CD4-positive, alpha-beta T cell treated with Interleukin-4 for 4 hours (primary cell): ENCODE measurements at regions not wholly inside any gene's neighbourhood (a gene's known extent, or its start where the extent isn't known, plus 50 kb on each side); places are given as distances from the start of the nearest gene placed in this dataset.

Source experiments
- DNase-seq: peaks from one replicate; pipeline ENCODE4 v3.0.0-alpha.2; 2020

DNA sequence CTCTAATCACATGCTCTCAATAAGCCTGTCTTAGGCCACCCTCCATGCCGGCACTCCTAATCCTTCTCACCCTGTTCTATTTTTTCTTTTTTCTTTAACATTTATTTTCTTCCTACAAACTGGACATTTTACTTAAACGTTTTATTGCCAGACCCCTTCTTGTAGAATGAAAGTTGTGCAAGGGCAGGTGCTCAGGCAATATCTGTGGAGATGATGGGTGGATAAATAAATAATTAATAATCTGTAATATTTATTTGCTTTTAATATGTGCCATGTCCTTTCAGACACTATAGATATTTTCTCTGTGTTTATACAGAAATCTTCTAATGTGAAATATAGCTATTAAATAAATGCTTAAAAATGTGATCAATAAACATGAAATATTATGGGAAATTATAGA, 815.7 kb upstream of the MIR17HG start:
- no peak for DNase-seq

DNA sequence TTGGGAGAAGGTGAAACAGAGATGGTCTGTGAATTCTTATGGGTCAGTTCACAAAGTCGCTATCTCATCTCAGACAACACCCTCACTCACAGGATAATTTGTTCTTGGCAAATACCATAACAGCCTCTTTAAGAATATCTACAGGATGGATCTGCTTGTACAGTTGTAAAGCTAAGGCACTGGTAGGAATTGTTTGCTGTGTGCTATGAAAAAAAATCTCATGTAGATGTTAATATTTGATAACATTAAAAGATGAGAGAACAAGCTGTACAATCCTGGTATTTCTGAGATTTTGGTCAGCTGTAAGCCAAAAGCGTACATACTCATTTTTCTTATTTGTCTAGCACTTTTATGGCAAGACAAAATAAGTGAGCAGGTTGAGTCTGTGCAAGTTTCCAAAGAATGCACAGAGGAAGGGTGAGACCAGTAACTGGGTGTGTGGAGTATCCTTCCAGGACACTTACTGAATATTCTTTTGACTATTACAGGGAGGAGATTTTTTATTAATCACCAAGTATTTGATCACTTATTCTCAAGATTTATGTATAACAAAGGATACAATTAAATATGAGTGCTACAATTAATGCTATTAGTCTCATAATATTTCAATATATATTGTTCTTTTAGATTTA, 814.5 kb upstream of the MIR17HG start:
- DNase-seq = no peak

DNA sequence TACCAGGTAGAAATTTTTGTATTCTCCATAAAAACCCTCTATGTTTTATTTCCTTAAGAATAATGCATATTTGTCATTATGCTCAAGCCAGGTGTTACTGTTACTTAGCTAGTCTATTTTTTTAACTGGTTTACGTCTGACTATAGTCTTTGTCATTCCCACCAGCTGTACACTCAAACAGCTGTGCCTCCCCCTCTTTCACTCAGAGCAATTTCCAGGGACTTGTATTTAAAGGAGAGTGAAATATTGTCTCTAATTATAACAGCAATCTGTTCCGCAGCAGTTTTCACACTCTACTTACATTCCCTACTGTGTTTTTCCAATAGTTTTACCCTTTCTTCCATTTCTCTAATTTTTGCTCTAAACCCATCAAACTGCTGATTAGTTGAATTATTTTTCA, 813.6 kb upstream of the MIR17HG start:
- DNase-seq = no peak

DNA sequence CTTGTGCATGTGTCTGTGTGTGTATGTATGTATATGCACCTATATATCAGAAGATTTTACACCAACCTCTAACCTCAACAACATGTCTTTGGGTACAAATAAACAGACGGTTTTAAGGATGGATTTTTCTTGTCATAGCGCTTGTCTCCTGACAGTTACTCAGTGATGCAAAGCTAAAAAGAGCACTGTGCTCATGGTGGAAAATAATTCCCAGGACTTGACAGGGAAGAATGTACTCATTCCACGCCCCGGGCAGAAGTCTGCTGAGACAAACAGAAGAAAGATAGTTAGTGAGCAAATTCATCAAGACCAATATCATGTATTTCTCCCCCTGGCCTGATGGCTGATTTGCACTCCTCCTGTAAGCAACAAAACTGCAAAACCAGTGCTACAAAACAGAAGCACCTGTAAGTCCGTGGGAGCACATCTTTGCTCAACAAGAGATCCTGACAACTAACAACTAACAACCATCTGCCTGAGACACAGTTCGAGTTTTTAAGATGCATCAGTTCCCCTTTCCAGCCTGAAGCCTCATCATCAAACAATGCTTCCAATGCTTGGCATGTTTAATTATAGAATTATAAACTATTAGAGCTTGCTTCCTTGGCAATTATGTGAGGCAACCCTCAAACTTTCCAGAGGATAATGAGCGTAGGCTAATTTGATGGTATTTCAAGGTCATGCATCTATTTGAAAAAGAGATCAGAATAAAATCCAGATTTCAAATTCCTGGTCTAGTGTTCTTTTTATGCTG, 812.7 kb upstream of the MIR17HG start:
- DNase-seq = no peak

DNA sequence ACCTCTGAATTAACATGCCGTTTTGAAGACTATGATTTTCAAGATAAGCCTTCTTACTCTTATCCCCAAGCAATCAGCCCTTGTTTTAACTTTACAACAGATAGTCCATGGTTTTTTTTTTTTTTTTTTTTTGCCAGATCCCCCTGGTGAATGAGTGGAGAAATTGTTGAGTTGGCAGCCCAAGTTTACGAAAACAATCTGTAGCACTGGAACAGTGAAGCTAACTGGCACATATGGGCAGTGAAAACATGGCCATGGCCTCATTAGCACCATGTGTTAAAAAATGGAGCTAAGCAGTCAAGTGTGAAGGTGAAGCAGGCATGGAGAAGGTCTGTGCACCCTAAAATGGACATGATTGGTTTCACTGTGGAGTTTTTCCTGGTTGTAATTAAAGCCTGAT, 812.1 kb upstream of the MIR17HG start:
- no peak for DNase-seq

DNA sequence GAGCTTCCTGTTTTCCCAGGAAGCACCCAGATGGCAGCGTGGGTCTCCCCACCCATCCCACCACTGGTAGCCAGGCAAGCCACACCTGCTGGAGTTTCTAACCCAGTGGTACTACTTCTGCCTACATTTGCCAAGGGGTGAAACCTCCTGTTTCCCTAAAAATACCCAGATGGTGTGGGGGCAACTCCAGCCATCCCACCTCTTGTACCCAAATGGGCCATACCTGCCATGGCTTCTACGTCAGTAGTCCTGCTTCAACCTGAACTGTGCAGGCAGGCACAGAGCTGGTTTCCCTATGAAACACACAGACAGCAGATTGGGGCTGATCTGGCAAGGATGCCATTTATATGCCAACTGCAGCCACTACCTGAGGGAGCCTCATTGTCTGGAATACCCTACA, 809.4 kb upstream of the MIR17HG start:
- no peak for DNase-seq

DNA sequence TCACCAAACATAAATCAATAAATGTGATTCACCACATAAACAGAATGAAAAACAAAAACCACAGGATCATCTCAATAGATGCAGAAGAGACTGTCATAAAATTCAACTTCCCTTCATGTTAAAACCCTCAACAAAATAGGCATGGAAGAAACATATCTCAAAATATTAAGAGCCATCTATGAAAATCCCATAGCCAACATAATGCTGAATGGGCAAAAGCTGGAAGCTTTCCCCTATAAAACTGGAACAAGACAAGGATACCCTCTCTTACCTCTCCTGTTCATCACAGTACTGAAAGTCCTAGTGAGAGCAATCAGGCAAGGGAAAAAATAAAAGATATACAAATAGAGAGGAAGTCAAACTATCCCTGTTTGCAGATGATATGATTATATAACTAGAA, 806.1 kb upstream of the MIR17HG start:
- DNase-seq = no peak

DNA sequence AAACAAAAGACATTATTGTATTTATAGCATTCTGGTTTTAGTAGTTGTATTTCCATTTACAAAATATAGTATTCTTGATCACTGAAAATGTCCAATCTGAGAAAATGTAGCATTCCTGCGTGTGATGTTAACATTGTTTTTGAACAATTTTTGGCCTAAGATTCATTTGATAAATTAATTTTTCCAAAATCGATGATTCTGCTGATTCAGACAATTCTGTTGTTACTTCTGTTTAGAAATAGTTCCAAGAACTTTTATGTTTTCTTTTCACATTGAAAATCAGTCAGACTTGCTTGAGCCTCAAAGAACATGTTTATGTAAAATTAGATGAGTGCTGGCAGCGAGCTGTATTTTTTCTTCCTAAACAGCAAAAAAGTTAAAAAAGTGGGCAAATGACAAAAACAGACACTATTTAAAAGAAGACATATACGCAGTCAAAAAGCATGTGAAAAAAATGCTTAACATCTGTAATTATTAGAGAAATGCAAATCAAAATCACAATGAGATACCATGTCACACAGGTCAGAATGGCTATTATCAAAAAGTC, 804.5 kb upstream of the MIR17HG start:
- DNase-seq = no peak

DNA sequence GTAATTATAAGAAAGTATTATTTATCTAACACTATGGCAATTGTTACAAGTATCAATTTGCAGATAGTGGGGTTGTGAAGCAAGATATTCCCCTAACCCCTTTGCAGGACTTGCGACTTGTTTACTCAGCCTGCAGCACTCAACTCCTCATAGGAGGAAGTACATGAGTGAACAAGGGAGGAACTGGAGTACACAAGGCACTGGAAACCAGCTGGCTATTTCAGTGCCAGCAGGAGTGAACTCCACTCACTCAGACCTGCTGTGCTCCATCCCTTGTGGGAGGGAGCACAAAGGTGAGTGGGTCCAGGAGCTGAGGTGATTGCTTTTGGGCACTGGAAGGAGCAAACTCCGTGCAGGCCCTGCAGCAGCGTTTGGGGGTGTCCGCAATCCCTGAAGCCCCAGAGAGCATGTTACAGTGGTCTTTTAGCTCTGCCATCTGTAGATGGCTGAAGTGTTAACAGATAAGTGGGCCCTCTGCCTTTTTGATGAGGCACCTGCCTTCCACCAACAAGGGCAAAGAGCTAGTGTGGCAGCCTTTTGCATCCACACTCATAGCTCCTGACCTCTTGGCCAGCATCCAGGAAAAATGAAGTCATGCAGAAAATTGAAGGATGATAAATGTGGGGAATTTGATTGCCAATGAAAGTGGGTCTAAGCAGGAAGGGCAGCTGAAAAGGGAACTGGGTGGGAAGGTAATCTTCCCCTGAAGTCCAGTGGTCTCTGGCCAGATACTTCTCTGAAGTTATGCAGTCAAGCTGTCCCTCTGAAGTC, 802.2 kb upstream of the MIR17HG start:
- DNase-seq = no peak

DNA sequence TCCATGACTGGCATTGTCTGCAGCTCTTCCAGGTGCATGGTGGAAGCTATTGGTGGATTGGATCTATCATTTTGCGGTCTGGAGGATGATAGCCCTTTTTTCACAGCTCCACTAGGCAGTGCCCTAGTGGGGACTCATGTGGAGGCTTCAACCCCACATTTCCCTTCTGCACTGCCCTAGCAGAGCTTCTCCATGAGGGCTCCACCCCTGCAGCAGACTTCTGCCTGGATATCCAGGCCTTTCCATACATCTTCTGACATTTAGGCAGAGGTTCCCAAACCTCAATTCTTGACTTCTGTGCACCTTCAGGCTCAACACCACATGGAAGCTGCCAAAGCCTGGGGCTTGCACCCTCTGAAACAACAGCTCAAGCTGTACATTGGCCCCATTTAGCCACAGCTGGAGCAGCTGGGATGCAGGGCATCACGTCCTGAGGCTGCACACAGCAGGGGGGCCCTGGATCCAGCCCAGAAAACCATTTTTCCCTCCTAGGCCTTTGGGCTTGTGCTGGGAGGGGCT, 800.2 kb upstream of the MIR17HG start:
- DNase-seq = no peak

DNA sequence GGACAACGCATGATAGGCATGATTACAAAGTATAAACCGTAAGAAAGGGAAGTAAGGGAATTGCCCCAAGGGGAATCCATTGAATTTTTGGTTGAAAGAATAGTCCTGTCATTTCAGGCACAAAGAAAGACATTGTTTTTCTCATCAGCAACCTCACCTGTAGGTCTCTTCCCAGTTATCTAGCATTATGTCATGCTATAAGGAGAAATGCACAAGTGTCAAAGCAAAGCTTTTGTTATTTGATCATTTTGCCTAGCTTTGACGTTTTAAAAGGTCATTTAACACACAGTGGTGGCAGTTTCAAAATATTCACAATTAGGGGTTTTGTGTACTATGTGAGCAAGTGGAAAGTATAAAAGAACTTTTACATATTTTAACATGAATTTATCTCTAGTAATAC, 796.2 kb upstream of the MIR17HG start:
- DNase-seq = no peak

DNA sequence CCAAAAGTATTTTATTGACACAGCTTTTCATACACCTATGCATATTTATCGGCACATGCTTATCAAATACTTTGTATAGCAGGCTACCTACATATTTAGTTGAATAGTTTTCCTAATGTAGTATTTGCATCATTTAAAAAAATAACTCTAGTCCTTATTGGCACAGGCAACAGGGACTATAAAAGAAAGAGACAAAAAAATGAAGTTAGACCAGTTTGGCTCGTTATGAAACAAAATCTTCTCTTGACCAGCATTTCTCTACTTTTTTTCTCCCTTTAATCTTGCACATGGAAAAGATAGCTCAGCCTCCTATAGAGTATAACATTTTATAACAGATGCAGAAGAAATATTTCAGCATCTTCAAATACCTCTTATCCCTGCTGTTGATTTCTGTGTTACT, 794.8 kb upstream of the MIR17HG start:
- no peak for DNase-seq

DNA sequence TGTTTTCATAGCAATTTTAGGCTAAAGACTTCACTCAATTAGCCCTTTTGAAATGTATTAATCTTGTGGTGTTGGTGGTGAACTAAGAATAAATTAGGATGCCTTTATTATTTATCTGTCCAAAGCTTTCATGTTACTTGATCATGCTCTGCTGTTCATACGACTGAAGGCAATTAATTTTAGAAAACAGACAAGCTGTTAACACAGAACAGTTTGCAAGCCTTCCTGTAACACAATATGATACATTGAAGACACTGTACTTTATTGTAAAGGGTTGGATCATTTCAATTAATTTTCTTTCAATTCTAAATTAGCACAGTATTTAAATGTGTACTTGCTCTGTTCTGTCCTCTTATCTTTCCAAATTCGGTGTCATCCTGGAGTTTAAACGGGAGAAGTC, 794.3 kb upstream of the MIR17HG start:
- DNase-seq = no peak

DNA sequence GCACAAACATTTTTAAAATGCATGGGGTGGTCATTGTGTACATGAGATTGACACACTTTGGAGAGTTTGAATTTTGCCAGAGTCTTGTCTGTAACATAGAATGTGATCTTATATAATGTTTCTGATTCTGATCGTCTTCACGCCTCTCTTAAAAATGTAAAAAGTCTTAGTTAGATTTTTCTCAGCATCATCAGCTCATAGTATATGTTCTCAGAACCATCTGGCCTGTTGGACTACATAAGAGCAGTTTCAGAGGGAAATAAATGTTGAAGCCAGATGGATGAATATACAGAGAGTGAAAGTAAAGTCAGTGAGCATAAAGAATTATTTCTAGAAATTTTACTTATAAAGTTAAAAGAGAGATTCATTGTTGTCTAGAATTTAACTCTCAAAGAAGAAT, 789.9 kb upstream of the MIR17HG start:
- DNase-seq = no peak

DNA sequence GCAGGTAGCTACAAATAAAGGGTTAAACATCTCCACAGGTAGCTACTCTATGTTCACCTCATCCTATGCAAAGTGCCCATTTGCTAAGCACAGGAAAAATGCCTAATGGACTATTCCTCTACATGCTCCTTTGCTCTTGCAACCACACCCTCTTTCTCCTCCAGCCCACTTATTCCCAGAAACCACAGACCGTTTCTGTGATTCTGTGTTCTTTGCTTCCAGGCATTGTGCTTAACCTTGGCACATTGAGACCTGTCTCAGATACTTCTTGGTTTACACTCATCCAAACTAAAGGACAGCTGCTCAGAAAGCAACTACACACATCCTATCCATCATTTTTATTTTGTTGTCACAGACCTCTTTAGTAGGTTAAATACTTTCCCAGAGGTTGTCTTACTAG, 785.0 kb upstream of the MIR17HG start:
- no peak for DNase-seq

DNA sequence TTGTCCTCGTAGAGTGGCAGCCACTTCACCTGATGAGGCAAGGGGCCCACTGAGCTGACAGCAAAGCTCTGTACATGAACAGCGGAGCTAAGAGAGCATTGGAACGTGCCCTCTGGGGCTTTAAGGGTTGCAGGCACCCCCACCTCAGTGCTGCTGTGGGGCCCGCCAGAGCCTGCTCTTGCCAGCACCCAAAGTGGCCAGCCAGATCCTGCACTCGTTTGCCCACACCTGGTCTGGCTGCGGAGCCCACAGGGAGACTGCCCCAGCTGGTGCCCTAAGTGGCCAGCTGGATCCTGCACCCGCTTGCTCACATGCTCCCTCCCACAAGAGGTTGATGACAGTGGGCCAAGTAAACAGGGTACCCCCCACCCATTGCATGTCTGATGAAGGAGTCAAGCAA, 783.4 kb upstream of the MIR17HG start:
- no peak for DNase-seq

DNA sequence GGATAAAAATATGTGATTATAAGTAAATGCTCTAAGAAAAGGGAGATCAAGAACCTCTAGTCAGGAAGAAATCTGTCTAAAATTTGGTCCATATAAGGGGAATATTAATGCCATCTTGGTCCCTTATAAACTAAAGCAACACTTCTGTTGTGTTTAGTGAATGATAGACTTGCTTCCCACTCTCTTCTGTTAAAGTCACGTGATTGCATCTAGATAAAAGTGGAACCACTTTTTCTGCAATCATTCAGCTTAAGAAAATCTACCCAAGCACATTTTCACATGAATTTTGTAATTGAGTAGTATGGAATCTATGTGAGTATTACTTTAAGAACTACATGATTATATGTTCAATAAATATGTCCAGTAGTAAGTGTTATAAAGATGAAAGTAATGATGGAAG, 782.9 kb upstream of the MIR17HG start:
- DNase-seq = no peak

DNA sequence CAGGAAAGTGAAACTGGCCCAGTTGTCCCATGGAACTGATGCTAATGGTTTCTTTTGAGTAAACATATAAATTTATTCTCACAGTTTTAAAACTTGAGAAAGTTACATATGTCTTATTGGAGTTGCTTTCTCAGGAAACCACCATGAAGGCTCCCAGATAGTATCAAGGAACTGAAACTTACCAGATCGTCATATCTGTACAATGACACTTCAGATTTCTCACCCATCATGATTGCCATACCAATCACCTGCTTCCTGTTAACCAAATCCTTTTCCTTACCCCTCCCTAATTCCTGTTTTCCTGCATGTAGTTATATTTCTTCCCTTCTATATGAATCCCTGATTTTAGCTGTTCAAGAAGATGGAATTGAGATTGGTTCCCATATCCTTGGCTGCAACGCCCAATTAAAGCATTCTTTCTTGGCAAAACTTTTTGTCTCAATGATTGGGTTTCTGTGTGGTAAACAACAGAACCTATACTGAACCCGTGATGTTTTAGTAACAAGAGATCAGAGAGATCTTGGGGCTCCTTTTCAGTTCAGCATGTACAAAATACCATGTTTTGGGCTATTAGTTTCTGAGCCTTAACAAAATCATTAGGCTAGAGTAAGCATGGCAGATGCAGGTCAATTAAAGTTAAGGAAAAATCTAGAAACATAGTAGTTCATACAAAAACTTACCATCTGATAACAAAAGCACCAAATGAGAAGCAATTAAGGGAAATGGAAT, 781.3 kb upstream of the MIR17HG start:
- DNase-seq = no peak

DNA sequence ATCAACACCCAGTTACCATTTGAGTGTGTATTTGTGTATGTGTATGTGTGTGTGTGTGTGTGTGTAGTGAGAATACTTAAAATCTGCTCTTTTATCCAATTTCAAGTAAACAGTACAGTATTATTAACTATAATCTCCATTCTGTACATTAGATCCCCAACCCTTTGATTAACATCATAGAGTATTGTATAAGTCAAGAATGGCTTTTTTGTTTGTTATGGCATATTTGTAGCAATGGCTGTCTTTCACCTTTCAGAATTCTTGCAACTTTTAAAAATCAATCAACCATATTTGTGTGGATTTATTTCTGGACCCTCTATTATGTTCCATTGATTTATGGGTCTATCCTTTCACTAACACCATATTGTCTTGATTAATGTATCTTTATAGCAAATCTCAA, 779.3 kb upstream of the MIR17HG start:
- DNase-seq = no peak

DNA sequence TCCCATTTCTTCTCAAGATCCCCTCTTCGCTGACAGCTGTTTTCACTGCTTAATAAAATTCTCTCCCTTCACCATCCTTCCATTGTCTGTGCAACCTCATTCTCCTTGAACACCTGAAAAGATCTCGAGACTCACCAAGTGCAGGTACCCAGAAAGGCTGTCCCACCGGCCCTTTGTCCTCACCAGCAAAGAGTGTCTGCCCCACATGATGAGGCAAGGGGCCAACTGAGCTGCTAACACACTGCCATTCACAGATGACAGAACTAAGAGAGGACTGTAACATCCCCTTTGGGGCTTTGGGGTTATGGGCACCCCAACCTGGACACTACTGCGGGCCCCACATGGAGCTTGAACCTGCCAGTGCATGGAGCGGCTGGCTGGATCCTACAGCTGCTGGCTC, 771.4 kb upstream of the MIR17HG start:
- no peak for DNase-seq

DNA sequence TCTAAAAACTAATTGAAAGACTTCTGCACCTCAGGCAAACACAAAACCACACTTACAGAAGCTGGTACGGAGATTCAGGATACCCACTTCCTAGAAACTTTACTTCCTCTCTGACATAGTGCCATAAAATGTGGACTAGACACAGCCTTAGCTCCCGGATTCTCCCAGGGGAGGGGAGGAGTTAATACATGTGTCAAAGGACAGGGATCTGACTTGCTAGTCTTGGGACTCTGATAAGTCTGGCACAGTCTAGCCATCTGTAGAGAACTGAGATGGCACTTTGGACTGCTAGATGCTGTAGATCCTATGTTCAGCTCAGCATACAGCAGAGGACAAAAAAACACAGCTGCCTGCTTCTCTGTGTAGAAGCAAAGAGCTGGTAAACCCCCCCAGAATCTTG, 769.8 kb upstream of the MIR17HG start:
- DNase-seq = no peak

DNA sequence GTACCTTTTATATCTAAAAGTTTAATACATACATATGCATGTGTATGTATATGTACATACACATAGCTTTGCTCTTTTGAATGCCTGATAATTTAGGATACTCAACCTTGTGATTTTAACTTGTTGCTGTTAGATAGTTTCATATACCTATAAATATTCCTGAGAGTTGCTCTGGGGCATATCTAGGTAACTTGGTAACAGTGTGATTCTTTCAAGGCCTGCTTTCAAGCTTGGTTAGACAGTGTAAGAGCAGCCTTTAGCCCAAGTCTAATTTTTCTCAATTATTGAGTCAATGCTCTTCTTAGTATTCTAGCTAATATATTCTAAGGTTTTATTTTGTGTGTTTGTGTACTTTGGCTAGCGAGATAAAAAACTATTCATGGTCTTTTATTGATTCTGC, 762.1 kb upstream of the MIR17HG start:
- DNase-seq = no peak
